Panc1 (cell line): ENCODE measurements at regions not wholly inside any gene's neighbourhood (a gene's known extent, or its start where the extent isn't known, plus 50 kb on each side); places are given as distances from the start of the nearest gene placed in this dataset.
"Not testable (repeated sequence)": the region's sequence is repeated elsewhere in the genome, so short reads cannot be mapped to it uniquely, and the experiment has no call there.

Experiments used
- CTCF ChIP-seq: fragments of 450-650 bp; IDR thresholded peaks from 2 replicates; pipeline ENCODE4 v1.5.1; 2017; ENCODE audit warnings: mild to moderate bottlenecking
- REST ChIP-seq, 2 experiments: IDR thresholded peaks; 2 replicates each; pipeline ENCODE4 v1.6.1; 2011 to 2012; ENCODE audit warnings: low read depth in 2 of 2, control low read depth in 1 of 2, low read length in 1 of 2, mild to moderate bottlenecking in 1 of 2, moderate library complexity in 1 of 2; ENCODE audit not compliant: insufficient read depth in 1 of 2

GRCh38 chr9:62909447-62909846 lies 1719.6 kb downstream of the SPATA31A7 start:
- TF ChIP-seq CTCF; REST (IDR thresholded peaks at IDR 0.05; ENCODE audit: insufficient read depth in 1 of 2, low read depth in 2 of 2, low read length in 1 of 2): not testable (repeated sequence)
